ENCODE measurements at regions not wholly inside any gene's neighbourhood (a gene's known extent, or its start where the extent isn't known, plus 50 kb on each side); places are given as distances from the start of the nearest gene placed in this dataset.
A peak's percentile ranks its signal among the peaks of the same experiment; 100 is the strongest.

DNA sequence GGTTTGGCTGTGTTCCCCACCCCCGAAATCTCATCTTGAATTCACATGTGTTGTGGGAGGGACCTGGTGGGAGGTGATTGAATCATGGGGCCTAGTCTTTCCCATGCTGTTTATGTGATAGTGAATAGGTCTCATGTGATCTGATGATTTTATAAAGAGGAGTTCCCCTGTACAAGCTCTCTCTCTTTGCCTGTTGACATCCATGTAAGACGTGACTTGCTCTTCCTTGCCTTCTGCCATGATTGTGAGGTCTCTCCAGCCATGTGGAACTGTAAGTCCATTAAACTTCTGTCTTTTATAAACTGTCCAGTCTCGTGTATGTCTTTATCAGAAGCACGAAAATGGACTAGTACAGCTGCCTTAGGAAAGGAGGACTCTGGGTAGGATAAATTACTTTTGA, 976.7 kb downstream of the MCTP2 start:
- in situ Hi-C loops (cut with HindIII; ENCODE audit: low pct_unique_long_range_greater_than_20kb, low sequenced_read_pairs), result no loop called here
- TF ChIP-seq JUND (IDR thresholded peaks at IDR 0.05; ENCODE audit: low read depth), result no peak
- DNase-seq (ENCODE audit: low read depth in 1 of 2, low spot score in 1 of 2), result no peak

DNA sequence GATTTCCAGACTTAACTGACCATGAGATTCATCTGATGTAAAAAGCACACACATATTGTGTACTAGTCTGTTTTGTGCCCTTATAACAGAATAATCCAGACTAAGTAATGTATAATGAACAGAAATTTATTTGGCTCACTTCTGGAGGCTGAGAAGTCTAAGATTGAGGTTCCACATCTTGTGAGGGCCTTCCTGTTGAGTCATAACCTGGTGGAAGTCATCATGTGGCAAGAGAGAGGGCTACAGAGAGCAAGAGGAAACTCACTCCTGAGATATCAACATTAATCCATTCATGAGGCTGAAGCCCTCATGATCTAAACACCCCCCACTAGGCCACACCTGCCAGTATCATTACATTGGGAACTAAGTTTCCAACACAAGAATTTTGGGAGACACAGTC, 977.6 kb downstream of the MCTP2 start:
- TF ChIP-seq JUND (IDR thresholded peaks at IDR 0.05; ENCODE audit: low read depth), result no peak
- DNase-seq (ENCODE audit: low read depth in 1 of 2, low spot score in 1 of 2), result no peak
- in situ Hi-C loops (cut with HindIII; ENCODE audit: low pct_unique_long_range_greater_than_20kb, low sequenced_read_pairs), result no loop called here

DNA sequence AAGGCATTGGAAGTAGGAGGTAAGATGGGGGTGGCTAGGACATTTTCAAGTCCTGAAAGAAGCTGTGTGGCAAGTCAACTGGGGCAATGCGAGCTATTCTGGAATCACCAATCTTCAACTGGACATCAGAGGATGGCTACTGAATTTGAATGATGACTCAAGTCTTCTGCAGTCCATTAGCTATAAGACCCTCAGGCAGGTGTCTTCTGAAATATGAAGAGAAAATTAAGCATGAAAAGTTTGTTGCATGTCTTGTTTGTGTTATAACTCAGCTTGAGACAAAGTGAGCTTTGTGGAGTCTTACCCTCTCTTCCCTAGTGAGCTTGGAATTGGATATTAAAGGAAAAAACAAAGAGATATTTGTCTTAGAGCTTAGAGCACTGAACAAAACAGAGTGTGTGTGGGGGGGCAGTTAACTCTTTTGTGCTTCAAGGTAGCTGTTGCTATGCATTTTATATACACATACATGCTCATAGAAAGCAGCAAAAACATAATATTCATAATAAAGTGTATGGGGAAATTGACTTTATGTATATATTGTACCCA, 979.1 kb downstream of the MCTP2 start:
- in situ Hi-C loops (cut with HindIII; ENCODE audit: low pct_unique_long_range_greater_than_20kb, low sequenced_read_pairs), result no loop called here
- no peak for DNase-seq (ENCODE audit: low read depth in 1 of 2, low spot score in 1 of 2)
- no peak for TF ChIP-seq JUND (IDR thresholded peaks at IDR 0.05; ENCODE audit: low read depth)

DNA sequence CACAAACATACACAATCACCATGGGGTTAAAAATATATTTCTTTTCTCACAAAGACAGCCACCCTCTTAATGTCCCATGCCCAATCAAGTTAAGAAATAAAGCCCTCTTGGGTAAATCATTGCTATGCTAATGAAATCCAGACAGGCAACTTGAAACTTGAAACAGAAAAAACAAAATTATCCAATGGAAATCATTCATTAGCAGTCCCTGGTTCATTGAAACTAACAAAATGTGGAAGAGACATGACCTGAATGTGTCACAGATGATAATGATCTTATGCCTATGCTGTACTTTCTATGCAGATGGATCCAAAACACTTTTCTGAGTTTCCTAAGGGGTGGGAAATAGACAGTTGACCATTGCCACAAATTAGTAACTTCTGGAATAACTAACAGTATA, 983.7 kb downstream of the MCTP2 start:
- no peak for DNase-seq (ENCODE audit: low read depth in 1 of 2, low spot score in 1 of 2)
- TF ChIP-seq JUND (IDR thresholded peaks at IDR 0.05; ENCODE audit: low read depth), result no peak
- in situ Hi-C loops (cut with HindIII; ENCODE audit: low pct_unique_long_range_greater_than_20kb, low sequenced_read_pairs), result no loop called here

DNA sequence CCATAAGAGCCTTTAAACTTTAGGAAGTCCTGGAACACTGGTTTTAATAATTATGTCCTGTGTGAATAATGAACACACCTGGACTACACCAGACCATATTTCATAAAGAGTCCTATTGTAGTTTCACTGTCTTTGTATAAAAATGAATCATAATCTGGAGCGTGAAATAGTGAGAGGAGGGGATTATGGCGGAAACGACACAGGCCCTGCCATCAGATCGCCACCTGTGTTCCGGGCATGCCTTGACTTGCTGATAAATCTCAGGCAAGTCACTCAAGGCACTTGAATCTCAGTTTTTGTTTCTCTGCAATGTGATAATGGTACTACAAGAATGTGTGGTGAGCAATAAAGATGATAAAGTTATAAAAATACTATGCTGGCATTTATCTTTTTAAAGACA, 995.5 kb downstream of the MCTP2 start:
- in situ Hi-C loops (cut with HindIII; ENCODE audit: low pct_unique_long_range_greater_than_20kb, low sequenced_read_pairs), result no loop called here
- DNase-seq (ENCODE audit: low read depth in 1 of 2, low spot score in 1 of 2), result no peak
- TF ChIP-seq JUND (IDR thresholded peaks at IDR 0.05; ENCODE audit: low read depth), result no peak

DNA sequence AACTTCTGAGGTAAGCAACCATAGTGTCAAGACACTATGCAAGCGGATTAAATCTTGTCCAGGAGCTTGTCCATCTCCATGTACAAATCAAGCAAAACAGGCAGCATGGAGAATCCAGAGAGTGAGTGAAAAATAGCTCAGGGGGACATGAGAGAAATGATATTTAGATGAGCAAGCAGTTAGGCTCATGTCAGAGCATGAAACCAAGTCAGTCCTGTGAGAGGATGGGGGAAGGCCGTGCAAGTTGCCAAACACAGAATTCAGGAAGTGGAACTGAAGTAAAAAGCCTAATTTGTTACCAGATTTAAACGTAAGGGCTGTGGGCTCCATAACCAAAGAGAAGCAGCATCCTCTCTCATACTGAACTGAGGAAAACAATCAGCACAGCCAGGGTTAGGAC, 995.9 kb downstream of the MCTP2 start:
- in situ Hi-C loops (cut with HindIII; ENCODE audit: low pct_unique_long_range_greater_than_20kb, low sequenced_read_pairs), result no loop called here
- TF ChIP-seq JUND (IDR thresholded peaks at IDR 0.05; ENCODE audit: low read depth), result no peak
- no peak for DNase-seq (ENCODE audit: low read depth in 1 of 2, low spot score in 1 of 2)

DNA sequence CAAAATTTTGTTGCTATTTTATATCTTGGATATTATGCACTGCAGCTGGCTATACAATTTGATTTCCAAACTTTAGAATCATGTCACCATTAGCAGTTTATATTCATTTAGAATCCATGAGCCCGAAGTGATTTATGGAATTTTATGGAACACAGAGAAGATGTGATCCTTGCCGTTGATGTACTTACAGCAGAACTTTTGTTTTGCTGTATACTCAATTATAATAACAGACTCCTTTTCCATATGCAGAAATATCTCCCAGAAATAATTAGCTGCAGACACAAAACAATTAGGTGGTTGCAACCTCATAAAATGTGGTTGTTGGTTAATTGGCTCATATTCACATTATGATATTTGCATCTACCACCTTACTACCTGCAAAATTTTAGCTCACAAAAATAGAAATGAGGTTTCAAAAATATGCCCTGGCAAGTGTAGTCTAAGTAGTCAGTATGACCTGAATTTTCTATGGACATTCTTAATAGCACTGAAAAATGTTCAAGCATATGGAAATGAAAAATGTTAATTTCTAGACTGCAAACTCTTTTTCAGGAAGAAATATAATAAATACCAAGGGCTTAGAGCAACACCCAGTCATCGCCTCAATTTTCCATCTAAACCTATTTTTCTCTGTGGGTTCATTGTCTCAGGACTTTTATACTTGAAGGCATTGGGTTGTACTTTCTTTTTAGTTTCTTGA, 997.6 kb downstream of the MCTP2 start:
- no peak for TF ChIP-seq JUND (IDR thresholded peaks at IDR 0.05; ENCODE audit: low read depth)
- in situ Hi-C loops (cut with HindIII; ENCODE audit: low pct_unique_long_range_greater_than_20kb, low sequenced_read_pairs), result no loop called here
- DNase-seq (ENCODE audit: low read depth in 1 of 2, low spot score in 1 of 2), result no peak

DNA sequence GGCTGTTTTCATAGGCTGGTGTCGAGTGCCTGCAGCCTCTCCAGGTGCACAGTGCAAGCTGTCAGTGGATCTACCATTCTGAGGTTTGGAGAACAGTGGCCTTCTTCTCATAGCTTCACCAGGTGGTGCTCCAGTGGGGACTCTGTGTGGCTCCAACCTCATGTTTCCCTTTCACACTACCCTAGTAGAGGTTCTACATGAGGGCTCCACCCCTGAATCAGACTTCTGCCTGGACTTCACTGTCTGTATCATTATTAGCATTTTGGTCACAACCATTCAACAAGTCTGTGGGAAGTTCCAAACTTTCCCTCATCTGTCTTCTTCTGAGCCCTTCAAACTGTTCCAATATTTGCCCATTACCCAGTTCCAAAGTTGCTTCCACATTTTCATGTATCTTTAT, 1003.7 kb downstream of the MCTP2 start:
- in situ Hi-C loops (cut with HindIII; ENCODE audit: low pct_unique_long_range_greater_than_20kb, low sequenced_read_pairs), result no loop called here
- no peak for DNase-seq (ENCODE audit: low read depth in 1 of 2, low spot score in 1 of 2)

DNA sequence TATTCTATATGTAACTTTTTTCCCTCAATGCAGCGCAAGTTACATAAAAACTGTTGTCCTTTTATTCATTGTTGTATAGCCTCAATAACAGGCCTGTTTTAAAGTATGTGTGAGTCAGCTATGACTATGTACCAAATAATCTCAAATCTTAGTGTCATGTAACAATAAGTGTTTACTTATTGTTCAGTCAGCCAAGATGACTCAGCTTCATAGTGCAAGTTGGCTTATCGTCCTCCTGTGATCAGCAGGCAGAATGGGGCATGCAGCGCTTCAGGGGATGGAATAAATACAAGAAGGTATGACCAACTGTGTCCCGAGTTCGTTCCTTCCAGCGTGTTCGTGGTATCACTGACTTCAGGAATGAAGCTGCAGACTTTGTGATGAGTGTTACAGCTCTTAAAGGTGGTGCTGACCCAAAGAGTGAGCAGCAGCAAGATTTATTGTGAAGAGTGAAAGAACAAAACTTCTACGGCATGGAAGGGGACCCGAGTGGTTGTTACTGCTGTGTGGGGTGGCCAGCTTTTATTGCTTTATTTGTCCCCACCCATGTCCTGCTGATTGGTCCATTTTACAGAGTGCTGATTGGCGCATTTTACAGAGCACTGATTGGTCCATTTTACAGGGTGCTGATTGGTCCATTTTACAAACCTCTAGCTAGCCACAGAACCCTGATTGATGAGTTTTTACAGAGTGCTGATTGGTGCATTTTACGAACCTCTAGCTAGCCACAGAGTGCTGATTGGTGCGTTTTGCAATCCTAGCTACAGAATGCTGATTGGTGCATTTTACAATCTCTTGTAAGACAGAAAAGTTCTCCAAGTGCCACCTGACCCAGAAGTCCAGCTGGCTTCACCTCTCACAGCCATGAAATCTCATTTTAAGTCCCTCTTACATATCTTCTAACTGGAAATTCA, 1016.0 kb downstream of the MCTP2 start:
- peak; percentile 15 to 93 for DNase-seq (ENCODE audit: low read depth in 1 of 2, low spot score in 1 of 2)
- in situ Hi-C loops (cut with HindIII; ENCODE audit: low pct_unique_long_range_greater_than_20kb, low sequenced_read_pairs), result no loop called here
- peak; percentile 87 for TF ChIP-seq JUND (IDR thresholded peaks at IDR 0.05; ENCODE audit: low read depth)

More for the DNA sequence above, 1003.7 kb downstream of the MCTP2 start:
- TF ChIP-seq JUND (IDR thresholded peaks at IDR 0.05; ENCODE audit: low read depth), result no peak

DNA sequence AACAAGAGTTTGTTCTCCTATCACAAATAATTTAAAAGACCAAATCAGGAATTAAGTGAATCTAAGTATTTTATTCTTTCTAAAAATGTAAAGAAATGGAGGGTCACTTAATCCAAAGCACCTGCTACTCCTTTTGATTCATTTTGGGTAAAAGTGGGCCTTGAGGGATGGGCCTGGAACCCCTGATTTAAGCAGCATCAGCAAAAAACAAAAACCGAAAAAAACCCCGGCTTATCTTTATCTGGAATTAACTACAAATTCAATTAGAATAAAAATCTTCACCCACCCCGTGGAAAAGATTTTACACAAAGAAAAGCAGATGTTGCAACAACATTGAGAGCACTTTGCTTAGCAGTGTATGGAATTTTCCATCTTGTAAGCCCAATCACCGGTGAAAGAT, 1018.2 kb downstream of the MCTP2 start:
- no peak for DNase-seq (ENCODE audit: low read depth in 1 of 2, low spot score in 1 of 2)
- in situ Hi-C loops (cut with HindIII; ENCODE audit: low pct_unique_long_range_greater_than_20kb, low sequenced_read_pairs), result no loop called here
- TF ChIP-seq JUND (IDR thresholded peaks at IDR 0.05; ENCODE audit: low read depth), result no peak

DNA sequence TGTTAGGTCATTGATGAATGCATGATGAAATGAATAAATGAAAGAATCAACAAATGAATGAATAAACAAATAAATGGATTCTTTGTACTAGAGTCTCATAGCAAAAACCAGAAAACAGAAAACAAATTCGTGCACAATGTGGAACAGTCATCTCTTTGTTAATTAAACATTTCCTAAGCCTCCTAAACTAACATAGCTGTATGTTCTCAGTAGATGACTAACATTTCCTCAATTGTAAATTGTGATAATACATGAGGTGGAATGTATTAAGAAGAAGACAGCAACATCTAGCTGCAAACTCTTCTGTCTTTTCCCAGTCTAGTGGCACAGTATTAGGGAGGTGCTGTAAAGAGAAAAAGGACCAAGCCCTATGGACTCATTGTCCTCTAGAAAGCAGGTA, 1021.0 kb downstream of the MCTP2 start:
- TF ChIP-seq JUND (IDR thresholded peaks at IDR 0.05; ENCODE audit: low read depth), result no peak
- in situ Hi-C loops (cut with HindIII; ENCODE audit: low pct_unique_long_range_greater_than_20kb, low sequenced_read_pairs), result no loop called here
- no peak for DNase-seq (ENCODE audit: low read depth in 1 of 2, low spot score in 1 of 2)

DNA sequence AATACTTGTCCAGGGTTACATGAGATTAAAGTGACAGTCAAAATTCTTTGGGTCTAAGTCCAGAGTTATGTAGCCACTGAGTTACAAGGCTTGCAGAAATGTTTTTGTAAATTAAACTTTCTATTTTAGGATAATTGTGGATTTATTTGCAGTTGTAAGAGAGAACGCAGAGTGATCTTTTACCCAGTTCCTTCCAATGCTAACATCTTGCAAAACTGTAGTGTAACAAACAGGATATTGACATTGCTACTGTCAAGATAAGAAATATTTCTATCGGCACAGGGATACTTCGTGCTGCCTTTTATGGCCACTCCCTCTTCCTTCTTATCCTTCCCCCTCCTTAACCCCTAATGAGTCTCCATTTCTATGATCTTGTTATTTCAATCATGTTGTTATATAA, 1022.9 kb downstream of the MCTP2 start:
- in situ Hi-C loops (cut with HindIII; ENCODE audit: low pct_unique_long_range_greater_than_20kb, low sequenced_read_pairs), result no loop called here
- DNase-seq (ENCODE audit: low read depth in 1 of 2, low spot score in 1 of 2), result no peak
- no peak for TF ChIP-seq JUND (IDR thresholded peaks at IDR 0.05; ENCODE audit: low read depth)

DNA sequence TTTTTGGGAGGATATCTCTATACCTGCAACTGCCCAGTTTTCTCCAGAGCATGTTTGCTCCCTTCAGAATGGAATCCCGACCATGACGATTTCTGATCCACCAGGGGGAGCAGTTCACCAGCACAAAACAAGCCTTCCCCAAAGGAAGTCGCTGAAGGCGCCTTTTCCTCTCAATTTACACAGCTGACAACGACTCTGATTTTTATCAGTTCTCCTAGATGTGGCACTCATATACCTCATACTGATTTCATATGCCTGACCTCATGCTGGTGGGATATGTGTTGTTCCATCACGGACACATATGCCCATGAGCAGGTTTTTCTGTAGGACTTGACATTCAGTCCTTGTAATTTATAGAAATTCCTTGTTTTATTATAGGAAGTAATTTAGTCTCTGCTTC, 1028.2 kb downstream of the MCTP2 start:
- in situ Hi-C loops (cut with HindIII; ENCODE audit: low pct_unique_long_range_greater_than_20kb, low sequenced_read_pairs), result no loop called here
- TF ChIP-seq JUND (IDR thresholded peaks at IDR 0.05; ENCODE audit: low read depth), result no peak
- DNase-seq (ENCODE audit: low read depth in 1 of 2, low spot score in 1 of 2), result peak; percentile 5 to 85

Data from T47D (cell line).